OCI-LY1 (cell line): ENCODE measurements at regions not wholly inside any gene's neighbourhood (a gene's known extent, or its start where the extent isn't known, plus 50 kb on each side); places are given as distances from the start of the nearest gene placed in this dataset.

Source experiments
- EZH2 ChIP-seq: fragments of 200-600 bp; sonication (generic), shearing (Covaris generic); IDR thresholded peaks from 2 replicates; pipeline ENCODE4 v1.8.0; 2017; ENCODE audit warnings: borderline replicate concordance, mixed run types, mild to moderate bottlenecking, antibody characterized with exemption, low read length, moderate library complexity, mixed read lengths
- TF ChIP-seq, protein P1 (sequence below): fragments of 200-600 bp; sonication (generic), shearing (Covaris generic); IDR thresholded peaks from 2 replicates; pipeline ENCODE4 v1.5.1; 2017; ENCODE audit warnings: mild to moderate bottlenecking, antibody characterized with exemption, low read length, moderate library complexity, mixed read lengths

DNA sequence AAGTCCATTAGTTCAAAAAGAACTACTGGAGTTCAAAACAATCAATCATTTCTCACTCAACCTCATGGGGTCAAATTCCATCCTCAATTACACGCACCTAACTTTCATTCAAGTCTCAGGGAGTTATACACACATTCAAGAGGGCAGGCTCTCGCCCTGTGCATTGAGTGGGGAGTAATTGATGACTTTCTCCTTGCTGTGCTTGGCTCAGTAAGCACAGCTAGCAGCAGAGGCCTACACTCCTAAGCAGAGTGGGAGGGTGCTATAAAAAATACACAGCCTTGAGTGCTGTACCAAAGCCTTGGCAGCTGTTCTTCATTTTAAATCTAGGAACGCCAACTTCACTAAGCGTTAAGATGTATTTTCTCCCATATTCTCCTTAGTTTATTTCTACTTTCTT, 958.3 kb upstream of the ADGRL3 start:
- TF ChIP-seq, protein P1, sequence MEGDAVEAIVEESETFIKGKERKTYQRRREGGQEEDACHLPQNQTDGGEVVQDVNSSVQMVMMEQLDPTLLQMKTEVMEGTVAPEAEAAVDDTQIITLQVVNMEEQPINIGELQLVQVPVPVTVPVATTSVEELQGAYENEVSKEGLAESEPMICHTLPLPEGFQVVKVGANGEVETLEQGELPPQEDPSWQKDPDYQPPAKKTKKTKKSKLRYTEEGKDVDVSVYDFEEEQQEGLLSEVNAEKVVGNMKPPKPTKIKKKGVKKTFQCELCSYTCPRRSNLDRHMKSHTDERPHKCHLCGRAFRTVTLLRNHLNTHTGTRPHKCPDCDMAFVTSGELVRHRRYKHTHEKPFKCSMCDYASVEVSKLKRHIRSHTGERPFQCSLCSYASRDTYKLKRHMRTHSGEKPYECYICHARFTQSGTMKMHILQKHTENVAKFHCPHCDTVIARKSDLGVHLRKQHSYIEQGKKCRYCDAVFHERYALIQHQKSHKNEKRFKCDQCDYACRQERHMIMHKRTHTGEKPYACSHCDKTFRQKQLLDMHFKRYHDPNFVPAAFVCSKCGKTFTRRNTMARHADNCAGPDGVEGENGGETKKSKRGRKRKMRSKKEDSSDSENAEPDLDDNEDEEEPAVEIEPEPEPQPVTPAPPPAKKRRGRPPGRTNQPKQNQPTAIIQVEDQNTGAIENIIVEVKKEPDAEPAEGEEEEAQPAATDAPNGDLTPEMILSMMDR = no peak
- no peak for TF ChIP-seq EZH2
